ENCODE measurements at regions not wholly inside any gene's neighbourhood (a gene's known extent, or its start where the extent isn't known, plus 50 kb on each side); places are given as distances from the start of the nearest gene placed in this dataset.

DNA sequence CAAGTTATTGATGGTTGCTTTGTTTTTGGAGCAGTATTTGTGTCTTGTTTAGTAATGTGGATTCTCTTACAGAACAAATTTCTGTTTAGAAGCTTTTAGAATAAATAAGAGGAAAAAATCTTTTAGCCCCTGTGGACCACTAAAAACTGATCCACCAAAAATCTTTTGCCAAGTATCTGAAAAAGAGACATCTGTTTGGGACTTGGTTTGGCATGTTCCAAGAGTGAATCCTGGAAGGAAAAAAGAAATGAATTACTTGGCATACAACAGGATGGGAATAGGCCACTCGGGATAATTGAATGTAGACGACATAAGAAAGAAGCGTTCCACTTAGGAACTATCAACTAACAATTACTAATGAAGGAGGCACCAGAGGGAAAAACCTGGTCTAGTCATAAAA is 1350.1 kb upstream of the C9orf72 start:
- Histone ChIP-seq H2AK5ac (ENCODE audit: insufficient read length, low read length) (no peak overlapping the region), H3K27me3 (ENCODE audit: insufficient read depth, low read length) (no peaks in the 10 kb centered on the region), H2BK5ac (ENCODE audit: insufficient read length, low read length) (no peak overlapping the region), H2BK20ac (ENCODE audit: low read depth, low read length, poor library complexity, severe bottlenecking) (no peak overlapping the region), H3K4me2 (ENCODE audit: insufficient read depth, insufficient read length, low read length) (no peak overlapping the region), H2BK120ac (ENCODE audit: low read depth, low read length, poor library complexity, severe bottlenecking) (no peak overlapping the region), H4K91ac (ENCODE audit: insufficient read length, low read depth, low read length) (no peak overlapping the region), H4K20me1 (ENCODE audit: control insufficient read depth, insufficient read depth, insufficient read length) (no peaks in the 10 kb centered on the region), H2AFZ (ENCODE audit: low read length) (no peak overlapping the region), H3K79me2 (ENCODE audit: insufficient read depth, low read length) (no peaks in the 10 kb centered on the region), H3T11ph (ENCODE audit: low read length) (no peak overlapping the region), H3K4me1 (ENCODE audit: insufficient read depth, low read length) (peaks cover 3% of the 10 kb centered on the region), H3K9ac (ENCODE audit: extremely low read depth, insufficient read length, low read length) (no peak overlapping the region), H3K18ac (ENCODE audit: insufficient read length, low read depth, low read length) (no peak overlapping the region), H3K23ac (ENCODE audit: insufficient read length, low read depth, low read length) (no peak overlapping the region), H3K56ac (ENCODE audit: insufficient read length, low read depth, low read length) (no peak overlapping the region), H3K14ac (ENCODE audit: insufficient read depth, low read length) (no peak overlapping the region), H3K79me1 (ENCODE audit: insufficient read depth, low read depth, low read length, poor library complexity, severe bottlenecking) (no peaks in the 10 kb centered on the region), H3K4ac (ENCODE audit: low read depth, low read length) (no peak overlapping the region), H4K8ac (replicated peaks; ENCODE audit: insufficient read length, low read depth, low read length) (no peak overlapping the region), H4K5ac (ENCODE audit: insufficient read length, low read depth, low read length) (no peak overlapping the region), H3K27ac (ENCODE audit: insufficient read length, low read depth, low read length) (no peak overlapping the region), H2BK15ac (ENCODE audit: low read depth, low read length) (no peak overlapping the region), H3K9me3 (ENCODE audit: control insufficient read depth, low read depth, low read length) (no peaks in the 10 kb centered on the region), H3K23me2 (ENCODE audit: insufficient read length, low read depth, low read length, poor library complexity, severe bottlenecking) (no peaks in the 10 kb centered on the region), H2BK12ac (ENCODE audit: insufficient read length, low read depth, low read length) (no peak overlapping the region)
- no CpG with 5 or more reads among the region's 3 CpGs for WGBS (ENCODE audit: extremely low coverage, insufficient read length, low lambda C conversion rate)
- Mint-ChIP-seq H3K27me3 (ENCODE audit: low read depth) (no peaks in the 10 kb centered on the region), H3K9me3 (no peaks in the 10 kb centered on the region; a peak in 1 of 5 replicates), H3K36me3 (ENCODE audit: insufficient read depth in 1 of 3, low read depth in 3 of 3) (peaks cover 0 to 4% (median 1%) of the 10 kb centered on the region in 3 experiments; a peak in 2 of 7 replicates), H3K4me1 (peaks cover 13 to 18% of the 10 kb centered on the region in 2 experiments), H3K4me3 (no peak overlapping the region), H3K27ac (peak overlapping the region in 1 of 3 experiments; percentile 42; a peak in 2 of 7 replicates)
- TF ChIP-seq, protein P1, sequence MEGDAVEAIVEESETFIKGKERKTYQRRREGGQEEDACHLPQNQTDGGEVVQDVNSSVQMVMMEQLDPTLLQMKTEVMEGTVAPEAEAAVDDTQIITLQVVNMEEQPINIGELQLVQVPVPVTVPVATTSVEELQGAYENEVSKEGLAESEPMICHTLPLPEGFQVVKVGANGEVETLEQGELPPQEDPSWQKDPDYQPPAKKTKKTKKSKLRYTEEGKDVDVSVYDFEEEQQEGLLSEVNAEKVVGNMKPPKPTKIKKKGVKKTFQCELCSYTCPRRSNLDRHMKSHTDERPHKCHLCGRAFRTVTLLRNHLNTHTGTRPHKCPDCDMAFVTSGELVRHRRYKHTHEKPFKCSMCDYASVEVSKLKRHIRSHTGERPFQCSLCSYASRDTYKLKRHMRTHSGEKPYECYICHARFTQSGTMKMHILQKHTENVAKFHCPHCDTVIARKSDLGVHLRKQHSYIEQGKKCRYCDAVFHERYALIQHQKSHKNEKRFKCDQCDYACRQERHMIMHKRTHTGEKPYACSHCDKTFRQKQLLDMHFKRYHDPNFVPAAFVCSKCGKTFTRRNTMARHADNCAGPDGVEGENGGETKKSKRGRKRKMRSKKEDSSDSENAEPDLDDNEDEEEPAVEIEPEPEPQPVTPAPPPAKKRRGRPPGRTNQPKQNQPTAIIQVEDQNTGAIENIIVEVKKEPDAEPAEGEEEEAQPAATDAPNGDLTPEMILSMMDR (conservative IDR thresholded peaks at IDR 0.05): no peak
- DNase-seq: no peak

All from H9 (cell line).